SU-DHL-6 (cell line): ENCODE measurements at regions not wholly inside any gene's neighbourhood (a gene's known extent, or its start where the extent isn't known, plus 50 kb on each side); places are given as distances from the start of the nearest gene placed in this dataset.

Source experiments
- H2AFZ ChIP-seq: fragments of 200-600 bp; sonication (generic); 2 replicates; pipeline ENCODE4 v1.6.1; 2014; ENCODE audit warnings: low read depth, mild to moderate bottlenecking, moderate library complexity, mixed read lengths, antibody characterized with exemption, low read length; ENCODE audit not compliant: severe bottlenecking
- H3F3A ChIP-seq: fragments of 200-600 bp; shearing (Covaris generic); 2 replicates; pipeline ENCODE4 v1.6.0; 2016; ENCODE audit warnings: antibody characterized with exemption, mild to moderate bottlenecking; ENCODE audit not compliant: insufficient read depth
- H3K27ac ChIP-seq: fragments of 200-600 bp; sonication (generic); 2 replicates; pipeline ENCODE4 v1.5.1; 2016; ENCODE audit warnings: low read depth, mild to moderate bottlenecking, low read length, moderate library complexity, mixed read lengths
- H3K27me3 ChIP-seq: fragments of 200-600 bp; sonication (generic), shearing (Covaris generic); 2 replicates; pipeline ENCODE4 v1.6.0; 2014; ENCODE audit warnings: mild to moderate bottlenecking, low read length
- H3K36me3 ChIP-seq: fragments of 200-600 bp; sonication (generic); 2 replicates; pipeline ENCODE4 v1.6.1; 2014; ENCODE audit warnings: mild to moderate bottlenecking, low read length, mixed read lengths
- H3K4me2 ChIP-seq: fragments of 300-600, 200-600 bp; shearing (Covaris generic), sonication (generic); 2 replicates; pipeline ENCODE4 v1.6.0; 2014; ENCODE audit warnings: low read length, low read depth, mild to moderate bottlenecking; ENCODE audit not compliant: poor library complexity, severe bottlenecking
- H3K4me3 ChIP-seq: fragments of 200-600 bp; sonication (generic); 2 replicates; pipeline ENCODE4 v1.5.1; 2014; ENCODE audit warnings: antibody characterized with exemption, low read length, mild to moderate bottlenecking, mixed read lengths; ENCODE audit not compliant: insufficient read depth, poor library complexity, severe bottlenecking
- H3K79me2 ChIP-seq: fragments of 200-600 bp; sonication (generic); 2 replicates; pipeline ENCODE4 v1.6.1; 2014; ENCODE audit warnings: mild to moderate bottlenecking, low read length, moderate library complexity; ENCODE audit not compliant: insufficient read depth
- H3K9ac ChIP-seq: fragments of 200-600 bp; sonication (generic); 2 replicates; pipeline ENCODE4 v1.7.0; 2014; ENCODE audit warnings: mild to moderate bottlenecking, low read length
- H3K9me2 ChIP-seq: fragments of 200-600 bp; sonication (generic); replicated peaks from 2 replicates; pipeline ENCODE4 v1.6.1; 2014; ENCODE audit warnings: low read length; ENCODE audit not compliant: insufficient read depth
- H3K9me3 ChIP-seq: fragments of 200-600 bp; sonication (generic); 2 replicates; pipeline ENCODE4 v1.6.1; 2014; ENCODE audit warnings: low read length, mixed read lengths; ENCODE audit not compliant: insufficient read depth
- H4K20me1 ChIP-seq: fragments of 200-600 bp; sonication (generic); 2 replicates; pipeline ENCODE4 v1.6.1; 2014; ENCODE audit warnings: low read depth, mild to moderate bottlenecking, antibody characterized with exemption, low read length, moderate library complexity, mixed read lengths
- CTCF ChIP-seq: fragments of 200-600 bp; sonication (generic); IDR thresholded peaks from one replicate; pipeline ENCODE4 v1.5.1; 2017; ENCODE audit warnings: antibody characterized with exemption, mild to moderate bottlenecking, low read length, moderate library complexity; ENCODE audit not compliant: insufficient read depth, poor library complexity, severe bottlenecking
- EZH2phosphoT487 ChIP-seq: fragments of 200-600 bp; sonication (generic), shearing (Covaris generic); conservative IDR thresholded peaks from 2 replicates; pipeline ENCODE4 v1.6.1; 2018; ENCODE audit warnings: mild to moderate bottlenecking, antibody characterized with exemption, low read length, moderate library complexity, mixed read lengths

GRCh38 chr5:136642976-136643375 lies 277.6 kb upstream of the TRPC7 start:
- H3K9ac ChIP-seq, result no peak overlapping the region
- H3K27ac ChIP-seq, result no peak overlapping the region
- H2AFZ ChIP-seq, result no peak overlapping the region
- H3K4me2 ChIP-seq, result no peak overlapping the region
- H3F3A ChIP-seq, result no peaks in the 10 kb centered on the region
- H4K20me1 ChIP-seq, result no peaks in the 10 kb centered on the region
- no peak for TF ChIP-seq CTCF
- no peak for TF ChIP-seq EZH2phosphoT487
- H3K9me2 ChIP-seq, result no peaks in the 10 kb centered on the region
- H3K9me3 ChIP-seq, result no peaks in the 10 kb centered on the region
- H3K79me2 ChIP-seq, result no peaks in the 10 kb centered on the region
- no peak overlapping the region for H3K4me3 ChIP-seq
- H3K27me3 ChIP-seq, result no peaks in the 10 kb centered on the region
- no peaks in the 10 kb centered on the region for H3K36me3 ChIP-seq

- Histone ChIP-seq H3K36me3 (no peaks in the 10 kb centered on the region), H3K9me3 (no peaks in the 10 kb centered on the region), H3K27me3 (no peaks in the 10 kb centered on the region), H3K4me2 (no peak overlapping the region), H4K20me1 (no peaks in the 10 kb centered on the region), H3K79me2 (no peaks in the 10 kb centered on the region), H3K27ac (no peak overlapping the region), H3K9me2 (no peaks in the 10 kb centered on the region), H2AFZ (no peak overlapping the region), H3K9ac (no peak overlapping the region), H3F3A (no peaks in the 10 kb centered on the region), H3K4me3 (no peak overlapping the region)
- no peak for TF ChIP-seq EZH2phosphoT487
- no peak for TF ChIP-seq CTCF
Measured at GRCh38 chr5:136639616-136640015, 274.3 kb upstream of the TRPC7 start.

- H4K20me1 ChIP-seq, result no peaks in the 10 kb centered on the region
- no peaks in the 10 kb centered on the region for H3K79me2 ChIP-seq
- H3K4me2 ChIP-seq, result no peak overlapping the region
- no peak for TF ChIP-seq EZH2phosphoT487
- no peak for TF ChIP-seq CTCF
- no peaks in the 10 kb centered on the region for H3K36me3 ChIP-seq
- no peak overlapping the region for H2AFZ ChIP-seq
- no peaks in the 10 kb centered on the region for H3K9me2 ChIP-seq
- no peaks in the 10 kb centered on the region for H3K27me3 ChIP-seq
- H3K4me3 ChIP-seq, result no peak overlapping the region
- no peaks in the 10 kb centered on the region for H3F3A ChIP-seq
- H3K9ac ChIP-seq, result no peak overlapping the region
- no peak overlapping the region for H3K27ac ChIP-seq
- H3K9me3 ChIP-seq, result no peaks in the 10 kb centered on the region
Measured at GRCh38 chr5:136638084-136638483, 272.7 kb upstream of the TRPC7 start.

- no peaks in the 10 kb centered on the region for H3K9me2 ChIP-seq
- H3K79me2 ChIP-seq, result no peaks in the 10 kb centered on the region
- H3K9ac ChIP-seq, result no peak overlapping the region
- TF ChIP-seq EZH2phosphoT487 (no peak), CTCF (no peak)
- H3K36me3 ChIP-seq, result no peaks in the 10 kb centered on the region
- H2AFZ ChIP-seq, result no peak overlapping the region
- H3K27me3 ChIP-seq, result no peaks in the 10 kb centered on the region
- H3K27ac ChIP-seq, result no peak overlapping the region
- no peaks in the 10 kb centered on the region for H3K9me3 ChIP-seq
- no peaks in the 10 kb centered on the region for H3F3A ChIP-seq
- no peaks in the 10 kb centered on the region for H4K20me1 ChIP-seq
- H3K4me3 ChIP-seq, result no peak overlapping the region
- H3K4me2 ChIP-seq, result no peak overlapping the region
Measured at GRCh38 chr5:136636001-136636400, 270.7 kb upstream of the TRPC7 start.
